H1 (cell line): ENCODE measurements at regions not wholly inside any gene's neighbourhood (a gene's known extent, or its start where the extent isn't known, plus 50 kb on each side); places are given as distances from the start of the nearest gene placed in this dataset.

Source experiments
- CTCF ChIA-PET: fragments of 300-600 bp; sonication (Branson Sonifier 250); formaldehyde crosslinking; loops from one replicate; lab custom pipeline; 2021; ENCODE audit not compliant: partially characterized antibody; lab: Charles Lee
- POLR2A ChIA-PET: fragments of 300-600 bp; sonication (Branson Sonifier 250); formaldehyde crosslinking; loops from one replicate; lab custom pipeline; 2021; ENCODE audit warnings: inconsistent platforms; ENCODE audit not compliant: partially characterized antibody; lab: Charles Lee
- DNase-seq, 2 experiments: peaks; one replicate each; pipeline versions ENCODE4 v3.0.0 to v3.0.0-alpha.2; 2010 to 2022; ENCODE audit warnings: low spot score in 2 of 2, low read depth in 1 of 2, mixed read lengths in 1 of 2
- FAIRE-seq: peaks from 2 replicates; lab custom pipeline; 2011; peaks lifted over from hg19 to GRCh38; lab: Jason Lieb, UNC
- H2AFZ ChIP-seq: 2 replicates; pipeline ENCODE4 v1.8.1; 2012; ENCODE audit warnings: low read length, inconsistent platforms
- H2AK5ac ChIP-seq: 2 replicates; pipeline ENCODE4 v1.6.1; 2013; ENCODE audit warnings: low read depth, low read length
- H2BK120ac ChIP-seq: replicated peaks from 2 replicates; pipeline ENCODE3; 2013; ENCODE audit warnings: low read depth, low read length, inconsistent platforms
- H2BK12ac ChIP-seq: 2 replicates; pipeline ENCODE4 v1.6.1; 2013; ENCODE audit warnings: low read depth, low read length
- H2BK15ac ChIP-seq: 2 replicates; pipeline ENCODE4 v1.6.1; 2013; ENCODE audit warnings: low read length
- H2BK20ac ChIP-seq: 2 replicates; pipeline ENCODE4 v1.6.1; 2013; ENCODE audit warnings: low read length
- H2BK5ac ChIP-seq: 2 replicates; pipeline ENCODE4 v1.6.1; 2013; ENCODE audit warnings: low read depth, low read length
- H3K14ac ChIP-seq: 2 replicates; pipeline ENCODE4 v1.6.1; 2013; ENCODE audit warnings: inconsistent platforms; ENCODE audit not compliant: insufficient read length
- H3K18ac ChIP-seq: 2 replicates; pipeline ENCODE4 v1.6.1; 2013; ENCODE audit warnings: low read length; ENCODE audit errors: extremely low read depth
- H3K23ac ChIP-seq: 2 replicates; pipeline ENCODE4 v1.6.1; 2013; ENCODE audit warnings: inconsistent platforms; ENCODE audit not compliant: insufficient read length
- H3K23me2 ChIP-seq: 2 replicates; pipeline ENCODE4 v1.6.1; 2013; ENCODE audit warnings: low read depth, low read length
- H3K27ac ChIP-seq: 2 replicates; pipeline ENCODE4 v1.6.1; 2011; ENCODE audit warnings: low read depth, low read length, inconsistent platforms
- H3K27me3 ChIP-seq, 4 experiments: replicated peaks in 1 of 4; 1 replicate in 1 of 4; 2 replicates in 3 of 4; pipeline versions ENCODE4 v1.6.1 to v1.8.1; 2011 to 2013; ENCODE audit warnings: low read length in 3 of 4, mild to moderate bottlenecking in 3 of 4, inconsistent platforms in 2 of 4, mixed read lengths in 2 of 4, moderate library complexity in 1 of 4; ENCODE audit not compliant: control insufficient read depth in 3 of 4, insufficient read depth in 3 of 4; ENCODE audit errors: extremely low read depth in 1 of 4
- H3K36me3 ChIP-seq, 4 experiments: 2 replicates each; pipeline versions ENCODE4 v1.6.1 to v1.8.1; 2011 to 2013; ENCODE audit warnings: mild to moderate bottlenecking in 4 of 4, low read length in 3 of 4, moderate library complexity in 2 of 4, control low read depth in 1 of 4, inconsistent platforms in 1 of 4; ENCODE audit not compliant: insufficient read depth in 4 of 4, control insufficient read depth in 2 of 4
- H3K4ac ChIP-seq: replicated peaks from 2 replicates; pipeline ENCODE3; 2013; ENCODE audit warnings: low read length, low read depth, mixed read lengths, inconsistent platforms; ENCODE audit not compliant: insufficient read length
- H3K4me1 ChIP-seq, 4 experiments: replicated peaks in 1 of 4; 1 replicate in 1 of 4; 2 replicates in 3 of 4; pipeline versions ENCODE4 v1.6.1 to v1.8.1; 2011 to 2013; ENCODE audit warnings: low read length in 3 of 4, inconsistent platforms in 2 of 4, mixed read lengths in 1 of 4; ENCODE audit not compliant: insufficient read depth in 4 of 4, control insufficient read depth in 3 of 4
- H3K4me2 ChIP-seq, 2 experiments: 2 replicates each; pipeline versions ENCODE4 v1.6.1 to v1.8.1; 2011 to 2013; ENCODE audit warnings: low read depth in 2 of 2, low read length in 2 of 2, control low read depth in 1 of 2, inconsistent platforms in 1 of 2, mild to moderate bottlenecking in 1 of 2; ENCODE audit not compliant: insufficient read depth in 1 of 2
- H3K4me3 ChIP-seq, 4 experiments: fragments of 200-600, 300-600 bp in 1 of 4; sonication (generic), shearing (Covaris generic), sonication (Bioruptor Twin) in 1 of 4; 2 replicates each; pipeline versions ENCODE4 v1.5.1 to v1.8.1; 2011 to 2016; ENCODE audit warnings: low read length in 4 of 4, low read depth in 3 of 4, control low read depth in 2 of 4, inconsistent platforms in 2 of 4, mild to moderate bottlenecking in 2 of 4, mixed read lengths in 1 of 4, moderate library complexity in 1 of 4; ENCODE audit not compliant: insufficient read depth in 2 of 4; ENCODE audit errors: extremely low read depth in 1 of 4
- H3K56ac ChIP-seq: replicated peaks from 2 replicates; pipeline ENCODE3; 2013; ENCODE audit warnings: low read depth, mild to moderate bottlenecking, mixed read lengths, low read length, inconsistent platforms; ENCODE audit not compliant: insufficient read length
- H3K79me1 ChIP-seq: 2 replicates; pipeline ENCODE4 v1.6.1; 2013; ENCODE audit warnings: low read depth, low read length, control low read depth
- H3K79me2 ChIP-seq, 2 experiments: 2 replicates each; pipeline versions ENCODE4 v1.6.1 to v1.8.1; 2012 to 2013; ENCODE audit warnings: low read length in 2 of 2, mild to moderate bottlenecking in 2 of 2, inconsistent platforms in 1 of 2; ENCODE audit not compliant: insufficient read depth in 2 of 2, control insufficient read depth in 1 of 2
- H3K9ac ChIP-seq, 4 experiments: replicated peaks in 1 of 4; 1 replicate in 1 of 4; 2 replicates in 3 of 4; pipeline versions ENCODE4 v1.6.1 to v1.8.1; 2011 to 2013; ENCODE audit warnings: low read depth in 3 of 4, low read length in 3 of 4, control low read depth in 2 of 4, mild to moderate bottlenecking in 2 of 4, moderate library complexity in 2 of 4, inconsistent platforms in 1 of 4; ENCODE audit errors: extremely low read depth in 1 of 4
- H3K9me3 ChIP-seq, 2 experiments: 2 replicates each; pipeline versions ENCODE4 v1.6.1 to v1.8.1; 2012 to 2013; ENCODE audit warnings: mild to moderate bottlenecking in 2 of 2, moderate library complexity in 2 of 2, control low read depth in 1 of 2, inconsistent platforms in 1 of 2, low read depth in 1 of 2, low read length in 1 of 2, mixed read lengths in 1 of 2; ENCODE audit not compliant: insufficient read depth in 2 of 2
- H4K20me1 ChIP-seq, 2 experiments: replicated peaks in 1 of 2; 2 replicates each; pipeline versions ENCODE3 to v1.8.1; 2011 to 2013; ENCODE audit warnings: inconsistent platforms in 2 of 2, low read length in 2 of 2, mild to moderate bottlenecking in 1 of 2; ENCODE audit not compliant: insufficient read depth in 2 of 2, control insufficient read depth in 1 of 2
- H4K5ac ChIP-seq: 2 replicates; pipeline ENCODE4 v1.6.1; 2013; ENCODE audit warnings: low read length, low read depth, mixed read lengths, inconsistent platforms; ENCODE audit not compliant: insufficient read length
- H4K8ac ChIP-seq: 2 replicates; pipeline ENCODE4 v1.8.0; 2013; ENCODE audit warnings: mild to moderate bottlenecking, moderate library complexity, low read length, inconsistent platforms; ENCODE audit not compliant: insufficient read depth; ENCODE audit errors: extremely low read depth
- H4K91ac ChIP-seq: replicated peaks from 2 replicates; pipeline ENCODE3; 2013; ENCODE audit warnings: low read length, mixed read lengths, inconsistent platforms; ENCODE audit not compliant: insufficient read length
- WGBS, 2 experiments: shearing (Covaris generic) in 1 of 2; methylation state at CpG; one replicate each; pipeline versions ENCODE4 v1.1.6 to v1.1.7; 2013 to 2015; ENCODE audit warnings: low lambda C conversion rate in 2 of 2, mixed read lengths in 2 of 2, inconsistent platforms in 1 of 2, low coverage in 1 of 2, missing lambda C conversion rate in 1 of 2; ENCODE audit not compliant: insufficient replicate concordance in 2 of 2, insufficient coverage in 1 of 2, insufficient read length in 1 of 2; ENCODE audit errors: extremely low coverage in 1 of 2, missing lambda C conversion rate in 1 of 2; 5-methylcytosine and 5-hydroxymethylcytosine counted together
- TF ChIP-seq, protein P1 (sequence below): fragments of 300-600 bp; sonication (generic); IDR thresholded peaks from 2 replicates; pipeline ENCODE4 v1.7.1; 2012; ENCODE audit warnings: low read length, moderate library complexity, mild to moderate bottlenecking, inconsistent platforms; ENCODE audit not compliant: insufficient replicate concordance

DNA sequence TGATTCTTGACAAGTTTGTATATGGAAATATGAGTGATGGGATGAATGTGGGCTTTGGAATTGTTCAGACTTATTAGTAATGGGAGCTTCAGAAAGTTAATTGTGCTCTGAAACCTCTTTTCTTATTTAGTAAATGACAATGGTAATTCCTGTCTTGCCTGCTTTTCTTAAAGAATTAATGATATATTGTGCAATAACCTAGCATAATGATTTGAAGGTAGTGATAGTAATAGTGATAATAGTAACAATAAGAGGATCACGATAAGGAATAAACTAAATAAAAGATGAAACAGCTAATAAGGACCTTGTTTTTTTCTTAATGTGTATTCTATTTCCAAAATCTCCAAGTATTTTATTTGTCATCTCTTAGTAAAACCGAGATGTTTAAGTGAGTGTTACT, 245.0 kb upstream of the CPHXL start:
- H3K27me3 ChIP-seq: no peaks in the 10 kb centered on the region
- no peak overlapping the region for H4K91ac ChIP-seq
- CTCF ChIA-PET: interaction anchor here (0.6 kb wide), 1 partner anchor 454 kb away, joined by 3 read pairs; no protein-coding TSS in a partner anchor
- H3K9ac ChIP-seq: no peak overlapping the region
- POLR2A ChIA-PET: no interaction called here
- no peaks in the 10 kb centered on the region for H3K79me2 ChIP-seq
- no peak overlapping the region for H3K18ac ChIP-seq
- DNase-seq: no peak
- no peak overlapping the region for H2BK120ac ChIP-seq
- H3K27ac ChIP-seq: no peak overlapping the region
- no peaks in the 10 kb centered on the region; the same call in 1 of the 2 replicates for H3K23me2 ChIP-seq
- H2BK5ac ChIP-seq: no peak overlapping the region
- H3K4me2 ChIP-seq: no peak overlapping the region
- H3K36me3 ChIP-seq: no peaks in the 10 kb centered on the region
- no peaks in the 10 kb centered on the region for H3K4me1 ChIP-seq
- no peak overlapping the region for H3K4me3 ChIP-seq
- no peaks in the 10 kb centered on the region for H3K9me3 ChIP-seq
- no peak overlapping the region for H3K23ac ChIP-seq
- H3K79me1 ChIP-seq: no peaks in the 10 kb centered on the region
- H4K5ac ChIP-seq: no peak overlapping the region
- no peak overlapping the region for H2AK5ac ChIP-seq
- 91% methylated on average over 2 of the region's 2 CpGs; no CpG with 5 or more reads in 1 of the 2 experiments for WGBS, 2 experiments
- no peak overlapping the region for H2BK15ac ChIP-seq
- H2BK20ac ChIP-seq: no peak overlapping the region
- H4K8ac ChIP-seq: no peak overlapping the region
- no peak overlapping the region for H2AFZ ChIP-seq
- H2BK12ac ChIP-seq: no peak overlapping the region
- H4K20me1 ChIP-seq: no peaks in the 10 kb centered on the region
- no peak for FAIRE-seq
- H3K56ac ChIP-seq: no peak overlapping the region
- H3K4ac ChIP-seq: no peak overlapping the region
- no peak overlapping the region for H3K14ac ChIP-seq
- TF ChIP-seq, protein P1, sequence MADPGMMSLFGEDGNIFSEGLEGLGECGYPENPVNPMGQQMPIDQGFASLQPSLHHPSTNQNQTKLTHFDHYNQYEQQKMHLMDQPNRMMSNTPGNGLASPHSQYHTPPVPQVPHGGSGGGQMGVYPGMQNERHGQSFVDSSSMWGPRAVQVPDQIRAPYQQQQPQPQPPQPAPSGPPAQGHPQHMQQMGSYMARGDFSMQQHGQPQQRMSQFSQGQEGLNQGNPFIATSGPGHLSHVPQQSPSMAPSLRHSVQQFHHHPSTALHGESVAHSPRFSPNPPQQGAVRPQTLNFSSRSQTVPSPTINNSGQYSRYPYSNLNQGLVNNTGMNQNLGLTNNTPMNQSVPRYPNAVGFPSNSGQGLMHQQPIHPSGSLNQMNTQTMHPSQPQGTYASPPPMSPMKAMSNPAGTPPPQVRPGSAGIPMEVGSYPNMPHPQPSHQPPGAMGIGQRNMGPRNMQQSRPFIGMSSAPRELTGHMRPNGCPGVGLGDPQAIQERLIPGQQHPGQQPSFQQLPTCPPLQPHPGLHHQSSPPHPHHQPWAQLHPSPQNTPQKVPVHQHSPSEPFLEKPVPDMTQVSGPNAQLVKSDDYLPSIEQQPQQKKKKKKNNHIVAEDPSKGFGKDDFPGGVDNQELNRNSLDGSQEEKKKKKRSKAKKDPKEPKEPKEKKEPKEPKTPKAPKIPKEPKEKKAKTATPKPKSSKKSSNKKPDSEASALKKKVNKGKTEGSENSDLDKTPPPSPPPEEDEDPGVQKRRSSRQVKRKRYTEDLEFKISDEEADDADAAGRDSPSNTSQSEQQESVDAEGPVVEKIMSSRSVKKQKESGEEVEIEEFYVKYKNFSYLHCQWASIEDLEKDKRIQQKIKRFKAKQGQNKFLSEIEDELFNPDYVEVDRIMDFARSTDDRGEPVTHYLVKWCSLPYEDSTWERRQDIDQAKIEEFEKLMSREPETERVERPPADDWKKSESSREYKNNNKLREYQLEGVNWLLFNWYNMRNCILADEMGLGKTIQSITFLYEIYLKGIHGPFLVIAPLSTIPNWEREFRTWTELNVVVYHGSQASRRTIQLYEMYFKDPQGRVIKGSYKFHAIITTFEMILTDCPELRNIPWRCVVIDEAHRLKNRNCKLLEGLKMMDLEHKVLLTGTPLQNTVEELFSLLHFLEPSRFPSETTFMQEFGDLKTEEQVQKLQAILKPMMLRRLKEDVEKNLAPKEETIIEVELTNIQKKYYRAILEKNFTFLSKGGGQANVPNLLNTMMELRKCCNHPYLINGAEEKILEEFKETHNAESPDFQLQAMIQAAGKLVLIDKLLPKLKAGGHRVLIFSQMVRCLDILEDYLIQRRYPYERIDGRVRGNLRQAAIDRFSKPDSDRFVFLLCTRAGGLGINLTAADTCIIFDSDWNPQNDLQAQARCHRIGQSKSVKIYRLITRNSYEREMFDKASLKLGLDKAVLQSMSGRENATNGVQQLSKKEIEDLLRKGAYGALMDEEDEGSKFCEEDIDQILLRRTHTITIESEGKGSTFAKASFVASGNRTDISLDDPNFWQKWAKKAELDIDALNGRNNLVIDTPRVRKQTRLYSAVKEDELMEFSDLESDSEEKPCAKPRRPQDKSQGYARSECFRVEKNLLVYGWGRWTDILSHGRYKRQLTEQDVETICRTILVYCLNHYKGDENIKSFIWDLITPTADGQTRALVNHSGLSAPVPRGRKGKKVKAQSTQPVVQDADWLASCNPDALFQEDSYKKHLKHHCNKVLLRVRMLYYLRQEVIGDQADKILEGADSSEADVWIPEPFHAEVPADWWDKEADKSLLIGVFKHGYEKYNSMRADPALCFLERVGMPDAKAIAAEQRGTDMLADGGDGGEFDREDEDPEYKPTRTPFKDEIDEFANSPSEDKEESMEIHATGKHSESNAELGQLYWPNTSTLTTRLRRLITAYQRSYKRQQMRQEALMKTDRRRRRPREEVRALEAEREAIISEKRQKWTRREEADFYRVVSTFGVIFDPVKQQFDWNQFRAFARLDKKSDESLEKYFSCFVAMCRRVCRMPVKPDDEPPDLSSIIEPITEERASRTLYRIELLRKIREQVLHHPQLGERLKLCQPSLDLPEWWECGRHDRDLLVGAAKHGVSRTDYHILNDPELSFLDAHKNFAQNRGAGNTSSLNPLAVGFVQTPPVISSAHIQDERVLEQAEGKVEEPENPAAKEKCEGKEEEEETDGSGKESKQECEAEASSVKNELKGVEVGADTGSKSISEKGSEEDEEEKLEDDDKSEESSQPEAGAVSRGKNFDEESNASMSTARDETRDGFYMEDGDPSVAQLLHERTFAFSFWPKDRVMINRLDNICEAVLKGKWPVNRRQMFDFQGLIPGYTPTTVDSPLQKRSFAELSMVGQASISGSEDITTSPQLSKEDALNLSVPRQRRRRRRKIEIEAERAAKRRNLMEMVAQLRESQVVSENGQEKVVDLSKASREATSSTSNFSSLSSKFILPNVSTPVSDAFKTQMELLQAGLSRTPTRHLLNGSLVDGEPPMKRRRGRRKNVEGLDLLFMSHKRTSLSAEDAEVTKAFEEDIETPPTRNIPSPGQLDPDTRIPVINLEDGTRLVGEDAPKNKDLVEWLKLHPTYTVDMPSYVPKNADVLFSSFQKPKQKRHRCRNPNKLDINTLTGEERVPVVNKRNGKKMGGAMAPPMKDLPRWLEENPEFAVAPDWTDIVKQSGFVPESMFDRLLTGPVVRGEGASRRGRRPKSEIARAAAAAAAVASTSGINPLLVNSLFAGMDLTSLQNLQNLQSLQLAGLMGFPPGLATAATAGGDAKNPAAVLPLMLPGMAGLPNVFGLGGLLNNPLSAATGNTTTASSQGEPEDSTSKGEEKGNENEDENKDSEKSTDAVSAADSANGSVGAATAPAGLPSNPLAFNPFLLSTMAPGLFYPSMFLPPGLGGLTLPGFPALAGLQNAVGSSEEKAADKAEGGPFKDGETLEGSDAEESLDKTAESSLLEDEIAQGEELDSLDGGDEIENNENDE: no peak
